SK-N-SH (cell line): ENCODE measurements at regions not wholly inside any gene's neighbourhood (a gene's known extent, or its start where the extent isn't known, plus 50 kb on each side); places are given as distances from the start of the nearest gene placed in this dataset.

Experiments
- CTCF ChIA-PET: fragments of 300-600, 350-600 bp; formaldehyde crosslinking; extraction: SDS; loops from one replicate; lab custom pipeline; 2021; lab: Yijun Ruan, JAX
- POLR2A ChIA-PET: fragments of 350-600 bp; sonication (Branson Sonifier 250); formaldehyde crosslinking; extraction: SDS; loops from one replicate; lab custom pipeline; 2020; ENCODE audit warnings: antibody characterized with exemption, inconsistent platforms; lab: Yijun Ruan, JAX
- DNase-seq: peaks from one replicate; pipeline ENCODE4 v3.0.0; 2012
- H2AFZ ChIP-seq: fragments of 200-600 bp; sonication (generic); 2 replicates; pipeline ENCODE4 v1.8.1; 2016; ENCODE audit warnings: antibody characterized with exemption, mild to moderate bottlenecking, low read depth
- H3F3A ChIP-seq: fragments of 200-600 bp; sonication (generic); replicated peaks from 2 replicates; pipeline ENCODE3; 2016; ENCODE audit warnings: antibody characterized with exemption, mild to moderate bottlenecking; ENCODE audit not compliant: insufficient read depth
- H3K27ac ChIP-seq, 2 experiments: fragments of 200-500 bp in 1 of 2; fragments of 200-600 bp in 1 of 2; sonication (Bioruptor generic) in 1 of 2; sonication (generic), shearing (Covaris generic) in 1 of 2; 2 replicates each; pipeline versions ENCODE4 v1.5.1 to v1.6.1; 2014 to 2016; ENCODE audit warnings: low read depth in 2 of 2, inconsistent platforms in 1 of 2, low read length in 1 of 2, mild to moderate bottlenecking in 1 of 2, mixed read lengths in 1 of 2
- H3K27me3 ChIP-seq: fragments of 200-600 bp; sonication (generic), shearing (Covaris generic); 2 replicates; pipeline ENCODE4 v1.6.1; 2016; ENCODE audit warnings: mixed run types; ENCODE audit not compliant: insufficient read depth
- H3K36me3 ChIP-seq, 2 experiments: fragments of 200-500 bp in 1 of 2; fragments of 200-600 bp in 1 of 2; sonication (Bioruptor generic) in 1 of 2; sonication (generic) in 1 of 2; replicated peaks in 1 of 2; 2 replicates each; pipeline versions ENCODE3 to v1.5.1; 2014 to 2016; ENCODE audit warnings: low read length in 1 of 2, mild to moderate bottlenecking in 1 of 2; ENCODE audit not compliant: insufficient read depth in 2 of 2, control insufficient read depth in 1 of 2
- H3K4me1 ChIP-seq, 2 experiments: fragments of 200-500 bp in 1 of 2; fragments of 200-600 bp in 1 of 2; sonication (Bioruptor generic) in 1 of 2; sonication (generic), shearing (Covaris generic) in 1 of 2; 2 replicates each; pipeline versions ENCODE4 v1.5.1 to v1.6.1; 2014 to 2016; ENCODE audit warnings: low read depth in 1 of 2, low read length in 1 of 2, mixed run types in 1 of 2; ENCODE audit not compliant: insufficient read depth in 2 of 2, control insufficient read depth in 1 of 2
- H3K4me2 ChIP-seq: fragments of 200-600 bp; sonication (generic), shearing (Covaris generic); 2 replicates; pipeline ENCODE4 v1.6.1; 2017; ENCODE audit warnings: mixed run types
- H3K4me3 ChIP-seq, 2 experiments: fragments of 200-500 bp in 1 of 2; fragments of 200-600 bp in 1 of 2; sonication (Bioruptor generic) in 1 of 2; sonication (generic), shearing (Covaris generic) in 1 of 2; 2 replicates each; pipeline versions ENCODE4 v1.5.1 to v1.8.1; 2014 to 2016; ENCODE audit warnings: low read depth in 2 of 2, inconsistent platforms in 1 of 2, low read length in 1 of 2, mild to moderate bottlenecking in 1 of 2, mixed read lengths in 1 of 2, moderate library complexity in 1 of 2
- H3K79me2 ChIP-seq: fragments of 200-600 bp; sonication (generic); 2 replicates; pipeline ENCODE4 v1.8.1; 2017; ENCODE audit warnings: mild to moderate bottlenecking; ENCODE audit not compliant: insufficient read depth
- H3K9ac ChIP-seq: fragments of 200-600 bp; sonication (generic); 2 replicates; pipeline ENCODE4 v1.6.1; 2017; ENCODE audit warnings: mixed run types
- H3K9me2 ChIP-seq: fragments of 200-600 bp; sonication (generic); 2 replicates; pipeline ENCODE4 v1.6.1; 2017; ENCODE audit warnings: mixed run types
- H3K9me3 ChIP-seq: fragments of 200-600 bp; sonication (generic); 2 replicates; pipeline ENCODE4 v1.6.1; 2017; ENCODE audit warnings: mixed run types, mild to moderate bottlenecking, moderate library complexity
- H4K20me1 ChIP-seq: fragments of 200-600 bp; sonication (generic); 2 replicates; pipeline ENCODE4 v1.6.1; 2017; ENCODE audit warnings: mild to moderate bottlenecking, mixed run types; ENCODE audit not compliant: insufficient read depth
- CHD2 ChIP-seq: fragments of 150-350 bp; IDR thresholded peaks from 2 replicates; pipeline ENCODE4 v1.6.1; 2018; ENCODE audit warnings: low read length; ENCODE audit not compliant: partially characterized antibody
- CTCF ChIP-seq: fragments of 200-600 bp; sonication (generic); IDR thresholded peaks from 2 replicates; pipeline ENCODE4 v1.6.1; 2017; ENCODE audit warnings: antibody characterized with exemption, mild to moderate bottlenecking, moderate library complexity
- FOSL2 ChIP-seq: IDR thresholded peaks from 2 replicates; pipeline ENCODE4 v1.4.0; 2012; ENCODE audit warnings: low read depth, mild to moderate bottlenecking, moderate library complexity, borderline replicate concordance
- FOXJ3 ChIP-seq: sonication (generic); formaldehyde crosslinking; IDR thresholded peaks from 2 replicates; pipeline ENCODE4 v1.5.1; 2020; ENCODE audit warnings: mild to moderate bottlenecking, missing genetic modification reagents
- FOXM1 ChIP-seq: IDR thresholded peaks from 2 replicates; pipeline ENCODE4 v1.4.0; 2012; ENCODE audit warnings: low read depth, mild to moderate bottlenecking
- JUND ChIP-seq: IDR thresholded peaks from 2 replicates; pipeline ENCODE4 v1.4.0; 2012
- MEF2A ChIP-seq: IDR thresholded peaks from 2 replicates; pipeline ENCODE4 v1.4.0; 2012; ENCODE audit warnings: low read depth, borderline replicate concordance
- MXI1 ChIP-seq: IDR thresholded peaks from 2 replicates; pipeline ENCODE4 v1.6.1; 2012; ENCODE audit warnings: mild to moderate bottlenecking, low read depth, low read length, improper control_type of control experiment
- NFIC ChIP-seq: IDR thresholded peaks from 2 replicates; pipeline ENCODE4 v1.4.0; 2012; ENCODE audit warnings: borderline replicate concordance
- POLR2AphosphoS5 ChIP-seq: IDR thresholded peaks from 2 replicates; pipeline ENCODE4 v1.6.1; 2012; ENCODE audit warnings: low read depth, low read length
- RCOR1 ChIP-seq: fragments of 150-350 bp; IDR thresholded peaks from 2 replicates; pipeline ENCODE4 v1.6.1; 2017; ENCODE audit warnings: antibody characterized with exemption, low read length
- SIN3A ChIP-seq: IDR thresholded peaks from 2 replicates; pipeline ENCODE4 v1.6.1; 2012; ENCODE audit warnings: low read depth, mild to moderate bottlenecking, low read length, moderate library complexity, borderline replicate concordance
- SMC3 ChIP-seq: IDR thresholded peaks from 2 replicates; pipeline ENCODE4 v1.6.1; 2012; ENCODE audit warnings: low read depth, low read length, improper control_type of control experiment
- TAF1 ChIP-seq: IDR thresholded peaks from 2 replicates; pipeline ENCODE4 v1.6.1; 2012; ENCODE audit warnings: low read depth, mild to moderate bottlenecking, low read length, moderate library complexity, borderline replicate concordance
- TCF12 ChIP-seq: IDR thresholded peaks from 2 replicates; pipeline ENCODE4 v1.4.0; 2012
- TEAD4 ChIP-seq: IDR thresholded peaks from 2 replicates; pipeline ENCODE4 v1.4.0; 2012; ENCODE audit warnings: mild to moderate bottlenecking, borderline replicate concordance; ENCODE audit not compliant: insufficient read depth
- USF2 ChIP-seq: fragments of 150-350 bp; IDR thresholded peaks from 2 replicates; pipeline ENCODE4 v1.6.1; 2017; ENCODE audit warnings: antibody characterized with exemption, low read length, low read depth, borderline replicate concordance
- ZBTB33 ChIP-seq: IDR thresholded peaks from 2 replicates; pipeline ENCODE4 v1.4.0; 2012; ENCODE audit warnings: low read depth, borderline replicate concordance
- WGBS: methylation state at CpG from one replicate; pipeline ENCODE4 v1.1.6; 2017; ENCODE audit warnings: low lambda C conversion rate; 5-methylcytosine and 5-hydroxymethylcytosine counted together

GRCh38 chr7:130877991-130878305, 143.9 kb upstream of the KLF14 start:
- DNase-seq = no peak

More at GRCh38 chr7:130877991-130878305, 143.9 kb upstream of the KLF14 start:
- TF ChIP-seq TCF12 (no peak), MXI1 (no peak), NFIC (no peak), CTCF (no peak), ZBTB33 (no peak), CHD2 (no peak), TEAD4 (no peak), MEF2A (no peak), FOXM1 (no peak), FOSL2 (no peak), USF2 (no peak), FOXJ3 (no peak), RCOR1 (no peak), SMC3 (no peak), TAF1 (no peak), SIN3A (no peak), POLR2AphosphoS5 (no peak), JUND (no peak)
- Histone ChIP-seq H3K4me3 (no peak overlapping the region), H4K20me1 (peaks cover 84% of the 10 kb centered on the region), H3K79me2 (peaks cover 98% of the 10 kb centered on the region), H3K9me2 (no peaks in the 10 kb centered on the region), H3K9ac (no peak overlapping the region), H3K27me3 (no peaks in the 10 kb centered on the region), H3K4me1 (peaks cover 7 to 67% of the 10 kb centered on the region in 2 experiments), H3K4me2 (no peak overlapping the region), H2AFZ (no peak overlapping the region), H3F3A (peaks cover 85% of the 10 kb centered on the region), H3K36me3 (peaks cover 64 to 95% of the 10 kb centered on the region in 2 experiments), H3K9me3 (no peaks in the 10 kb centered on the region), H3K27ac (peak overlapping the region in 1 of 2 experiments; percentile 100; a peak in 2 of 4 replicates)
- CTCF ChIA-PET = interaction anchor here (0.6 to 9.4 kb wide), 3 partner anchors 17 to 163 kb away, joined by 3 to 95 read pairs (median 12); no protein-coding TSS in a partner anchor
- WGBS = 96% methylated on average over 4 of the region's 4 CpGs
- POLR2A ChIA-PET = no interaction called here
